ENCODE measurements at regions not wholly inside any gene's neighbourhood (a gene's known extent, or its start where the extent isn't known, plus 50 kb on each side); places are given as distances from the start of the nearest gene placed in this dataset.
"Not testable (repeated sequence)": the region's sequence is repeated elsewhere in the genome, so short reads cannot be mapped to it uniquely, and the experiment has no call there.

GRCh38 chr6:27585316-27585715 lies 112.4 kb upstream of the ZNF184 start:
- not testable (repeated sequence) for H3K36me3 ChIP-seq (replicated peaks in 1 of 2; ENCODE audit: control insufficient read depth in 2 of 2, insufficient read depth in 2 of 2, low read length in 2 of 2); H4K91ac ChIP-seq (ENCODE audit: low read depth, low read length, poor library complexity); DNase-seq (ENCODE audit: low spot score); H2AK5ac ChIP-seq (ENCODE audit: low read depth, low read length); H3K4me2 ChIP-seq (ENCODE audit: insufficient read depth, low read length, poor library complexity, severe bottlenecking); H3K4me1 ChIP-seq (ENCODE audit: control insufficient read depth in 2 of 2, insufficient read depth in 1 of 2, low read depth in 1 of 2, low read length in 2 of 2); H2BK15ac ChIP-seq (ENCODE audit: low read length); H3K14ac ChIP-seq (ENCODE audit: low read length); H3K4me3 ChIP-seq (ENCODE audit: low read length in 2 of 2); H3K4ac ChIP-seq (ENCODE audit: low read length); H3K9me3 ChIP-seq (replicated peaks in 1 of 2; ENCODE audit: control insufficient read depth in 2 of 2, insufficient read depth in 1 of 2, low read depth in 1 of 2, low read length in 2 of 2); H3K9ac ChIP-seq (ENCODE audit: low read depth, low read length, poor library complexity); H3K27ac ChIP-seq (replicated peaks; ENCODE audit: low read length); H3K23ac ChIP-seq (ENCODE audit: low read depth, low read length, poor library complexity); H3K27me3 ChIP-seq (ENCODE audit: control insufficient read depth in 3 of 3, insufficient read depth in 3 of 3, low read depth in 1 of 3, low read length in 3 of 3); H3K79me1 ChIP-seq (ENCODE audit: low read depth, low read length); H2BK120ac ChIP-seq (ENCODE audit: low read depth, low read length); H3K18ac ChIP-seq (ENCODE audit: low read length); H4K8ac ChIP-seq (ENCODE audit: low read depth, low read length); H2BK5ac ChIP-seq (ENCODE audit: low read length); H2BK12ac ChIP-seq (ENCODE audit: low read length); H2AFZ ChIP-seq (ENCODE audit: low read length)
- no CpG with 5 or more reads among the region's 11 CpGs for WGBS, 2 donors (ENCODE audit: extremely low coverage in 2 of 2, insufficient read length in 2 of 2, insufficient replicate concordance in 1 of 2)

GRCh38 chr6:27584326-27584725 lies 111.4 kb upstream of the ZNF184 start:
- Histone ChIP-seq H3K18ac (ENCODE audit: low read length) (no peak overlapping the region), H2BK5ac (ENCODE audit: low read length) (no peak overlapping the region), H3K27ac (replicated peaks; ENCODE audit: low read length) (no peak overlapping the region), H3K14ac (ENCODE audit: low read length) (no peak overlapping the region), H2AFZ (ENCODE audit: low read length) (no peak overlapping the region), H3K79me1 (ENCODE audit: low read depth, low read length) (no peaks in the 10 kb centered on the region), H3K27me3 (ENCODE audit: control insufficient read depth in 3 of 3, insufficient read depth in 3 of 3, low read depth in 1 of 3, low read length in 3 of 3) (no peaks in the 10 kb centered on the region), H3K4me1 (ENCODE audit: control insufficient read depth in 2 of 2, insufficient read depth in 1 of 2, low read depth in 1 of 2, low read length in 2 of 2) (peaks cover 0 to 1% of the 10 kb centered on the region in 2 donors), H3K4ac (ENCODE audit: low read length) (no peak overlapping the region), H4K91ac (ENCODE audit: low read depth, low read length, poor library complexity) (no peak overlapping the region), H2BK120ac (ENCODE audit: low read depth, low read length) (no peak overlapping the region), H3K36me3 (replicated peaks in 1 of 2; ENCODE audit: control insufficient read depth in 2 of 2, insufficient read depth in 2 of 2, low read length in 2 of 2) (no peaks in the 10 kb centered on the region), H3K4me2 (ENCODE audit: insufficient read depth, low read length, poor library complexity, severe bottlenecking) (no peak overlapping the region), H2BK12ac (ENCODE audit: low read length) (no peak overlapping the region), H3K23ac (ENCODE audit: low read depth, low read length, poor library complexity) (no peak overlapping the region), H3K9ac (ENCODE audit: low read depth, low read length, poor library complexity) (no peak overlapping the region), H2BK15ac (ENCODE audit: low read length) (no peak overlapping the region), H2AK5ac (ENCODE audit: low read depth, low read length) (no peak overlapping the region), H4K8ac (ENCODE audit: low read depth, low read length) (no peak overlapping the region), H3K9me3 (replicated peaks in 1 of 2; ENCODE audit: control insufficient read depth in 2 of 2, insufficient read depth in 1 of 2, low read depth in 1 of 2, low read length in 2 of 2) (no peaks in the 10 kb centered on the region), H3K4me3 (ENCODE audit: low read length in 2 of 2) (no peak overlapping the region)
- no CpG with 5 or more reads among the region's 4 CpGs for WGBS, 2 donors (ENCODE audit: extremely low coverage in 2 of 2, insufficient read length in 2 of 2, insufficient replicate concordance in 1 of 2)
- DNase-seq (ENCODE audit: low spot score): no peak

- Histone ChIP-seq H2BK5ac (ENCODE audit: low read length) (no peak overlapping the region), H2BK120ac (ENCODE audit: low read depth, low read length) (no peak overlapping the region), H4K91ac (ENCODE audit: low read depth, low read length, poor library complexity) (no peak overlapping the region), H3K4me2 (ENCODE audit: insufficient read depth, low read length, poor library complexity, severe bottlenecking) (no peak overlapping the region), H3K23ac (ENCODE audit: low read depth, low read length, poor library complexity) (no peak overlapping the region), H3K14ac (ENCODE audit: low read length) (no peak overlapping the region), H2AFZ (ENCODE audit: low read length) (no peak overlapping the region), H2BK12ac (ENCODE audit: low read length) (no peak overlapping the region), H3K9ac (ENCODE audit: low read depth, low read length, poor library complexity) (no peak overlapping the region), H2BK15ac (ENCODE audit: low read length) (no peak overlapping the region), H3K36me3 (replicated peaks in 1 of 2; ENCODE audit: control insufficient read depth in 2 of 2, insufficient read depth in 2 of 2, low read length in 2 of 2) (no peaks in the 10 kb centered on the region), H3K27ac (replicated peaks; ENCODE audit: low read length) (no peak overlapping the region), H3K79me1 (ENCODE audit: low read depth, low read length) (no peaks in the 10 kb centered on the region), H3K4me1 (ENCODE audit: control insufficient read depth in 2 of 2, insufficient read depth in 1 of 2, low read depth in 1 of 2, low read length in 2 of 2) (peaks cover 0 to 1% of the 10 kb centered on the region in 2 donors), H3K27me3 (ENCODE audit: control insufficient read depth in 3 of 3, insufficient read depth in 3 of 3, low read depth in 1 of 3, low read length in 3 of 3) (no peaks in the 10 kb centered on the region), H3K18ac (ENCODE audit: low read length) (peak overlapping the region; percentile 57), H3K4me3 (ENCODE audit: low read length in 2 of 2) (peak overlapping the region in 1 of 2 donors; percentile 77), H4K8ac (ENCODE audit: low read depth, low read length) (no peak overlapping the region), H2AK5ac (ENCODE audit: low read depth, low read length) (no peak overlapping the region), H3K4ac (ENCODE audit: low read length) (no peak overlapping the region), H3K9me3 (replicated peaks in 1 of 2; ENCODE audit: control insufficient read depth in 2 of 2, insufficient read depth in 1 of 2, low read depth in 1 of 2, low read length in 2 of 2) (no peaks in the 10 kb centered on the region)
- DNase-seq (ENCODE audit: low spot score): no peak
- WGBS, 2 donors (ENCODE audit: extremely low coverage in 2 of 2, insufficient read length in 2 of 2, insufficient replicate concordance in 1 of 2): no CpG with 5 or more reads among the region's 32 CpGs
These were observed 110.2 kb upstream of the ZNF184 start for GRCh38 chr6:27582928-27583725.

GRCh38 chr6:27579973-27580372 lies 107.1 kb upstream of the ZNF184 start:
- Histone ChIP-seq H3K14ac (ENCODE audit: low read length) (no peak overlapping the region), H3K18ac (ENCODE audit: low read length) (no peak overlapping the region), H3K4me3 (ENCODE audit: low read length in 2 of 2) (no peak overlapping the region), H2BK5ac (ENCODE audit: low read length) (no peak overlapping the region), H3K9me3 (replicated peaks in 1 of 2; ENCODE audit: control insufficient read depth in 2 of 2, insufficient read depth in 1 of 2, low read depth in 1 of 2, low read length in 2 of 2) (no peaks in the 10 kb centered on the region), H2BK15ac (ENCODE audit: low read length) (no peak overlapping the region), H2BK12ac (ENCODE audit: low read length) (no peak overlapping the region), H4K91ac (ENCODE audit: low read depth, low read length, poor library complexity) (no peak overlapping the region), H2AFZ (ENCODE audit: low read length) (no peak overlapping the region), H2AK5ac (ENCODE audit: low read depth, low read length) (no peak overlapping the region), H3K79me1 (ENCODE audit: low read depth, low read length) (no peaks in the 10 kb centered on the region), H3K27ac (replicated peaks; ENCODE audit: low read length) (no peak overlapping the region), H3K9ac (ENCODE audit: low read depth, low read length, poor library complexity) (no peak overlapping the region), H3K4me1 (ENCODE audit: control insufficient read depth in 2 of 2, insufficient read depth in 1 of 2, low read depth in 1 of 2, low read length in 2 of 2) (peaks cover 0 to 1% of the 10 kb centered on the region in 2 donors), H3K4ac (ENCODE audit: low read length) (no peak overlapping the region), H2BK120ac (ENCODE audit: low read depth, low read length) (no peak overlapping the region), H3K27me3 (ENCODE audit: control insufficient read depth in 3 of 3, insufficient read depth in 3 of 3, low read depth in 1 of 3, low read length in 3 of 3) (no peaks in the 10 kb centered on the region), H4K8ac (ENCODE audit: low read depth, low read length) (no peak overlapping the region), H3K23ac (ENCODE audit: low read depth, low read length, poor library complexity) (no peak overlapping the region), H3K4me2 (ENCODE audit: insufficient read depth, low read length, poor library complexity, severe bottlenecking) (no peak overlapping the region), H3K36me3 (replicated peaks in 1 of 2; ENCODE audit: control insufficient read depth in 2 of 2, insufficient read depth in 2 of 2, low read length in 2 of 2) (no peaks in the 10 kb centered on the region)
- no CpG with 5 or more reads among the region's 2 CpGs for WGBS, 2 donors (ENCODE audit: extremely low coverage in 2 of 2, insufficient read length in 2 of 2, insufficient replicate concordance in 1 of 2)
- DNase-seq (ENCODE audit: low spot score): no peak
